Endothelial cell (in vitro differentiated cells): ENCODE measurements at regions not wholly inside any gene's neighbourhood (a gene's known extent, or its start where the extent isn't known, plus 50 kb on each side); places are given as distances from the start of the nearest gene placed in this dataset.

Source experiments
- DNase-seq: peaks from one replicate; pipeline ENCODE4 v3.0.0; 2021; ENCODE audit warnings: low spot score
- H3K27ac Mint-ChIP-seq: one replicate; pipeline ENCODE4 v1.8.0; 2021; ENCODE audit warnings: mixed read lengths, inconsistent platforms; ENCODE audit not compliant: unreplicated experiment
- H3K27me3 Mint-ChIP-seq: one replicate; pipeline ENCODE4 v1.8.0; 2021; ENCODE audit warnings: mild to moderate bottlenecking, moderate library complexity, mixed read lengths, inconsistent platforms; ENCODE audit not compliant: unreplicated experiment
- H3K36me3 Mint-ChIP-seq: one replicate; pipeline ENCODE4 v1.8.0; 2021; ENCODE audit warnings: mild to moderate bottlenecking, low read depth, mixed read lengths, inconsistent platforms; ENCODE audit not compliant: unreplicated experiment
- H3K4me1 Mint-ChIP-seq: one replicate; pipeline ENCODE4 v1.8.0; 2021; ENCODE audit warnings: mild to moderate bottlenecking, mixed read lengths, inconsistent platforms; ENCODE audit not compliant: unreplicated experiment
- H3K4me3 Mint-ChIP-seq: one replicate; pipeline ENCODE4 v1.8.0; 2021; ENCODE audit warnings: mild to moderate bottlenecking, mixed read lengths, inconsistent platforms; ENCODE audit not compliant: unreplicated experiment
- H3K9me3 Mint-ChIP-seq: one replicate; pipeline ENCODE4 v1.8.0; 2021; ENCODE audit warnings: mixed read lengths, inconsistent platforms; ENCODE audit not compliant: unreplicated experiment
- TF ChIP-seq, protein P1 (sequence below): fragments of 200-600 bp; sonication (generic); IDR thresholded peaks from one replicate; pipeline ENCODE4 v1.5.0; 2021; ENCODE audit warnings: antibody characterized with exemption; ENCODE audit not compliant: unreplicated experiment

DNA sequence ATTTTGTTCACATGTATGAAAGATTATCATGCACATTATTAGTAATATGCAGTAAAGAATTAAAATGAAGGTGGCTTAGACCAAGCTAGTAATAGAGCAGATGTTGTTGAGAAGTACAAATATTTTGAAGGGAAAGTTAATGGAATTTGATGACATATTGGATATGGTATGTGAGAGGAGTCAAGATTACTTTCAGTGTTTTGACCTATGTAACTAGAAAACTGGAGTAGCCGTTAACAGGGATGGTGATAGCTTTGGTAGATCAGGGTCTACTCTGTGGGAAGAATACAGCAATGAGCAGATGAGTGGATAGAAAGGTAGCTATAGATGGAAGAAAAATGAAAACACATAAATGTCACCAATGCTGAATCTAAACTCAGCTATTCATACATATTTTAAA, 163.2 kb upstream of the LRRC7 start:
- DNase-seq: no peak
- TF ChIP-seq, protein P1, sequence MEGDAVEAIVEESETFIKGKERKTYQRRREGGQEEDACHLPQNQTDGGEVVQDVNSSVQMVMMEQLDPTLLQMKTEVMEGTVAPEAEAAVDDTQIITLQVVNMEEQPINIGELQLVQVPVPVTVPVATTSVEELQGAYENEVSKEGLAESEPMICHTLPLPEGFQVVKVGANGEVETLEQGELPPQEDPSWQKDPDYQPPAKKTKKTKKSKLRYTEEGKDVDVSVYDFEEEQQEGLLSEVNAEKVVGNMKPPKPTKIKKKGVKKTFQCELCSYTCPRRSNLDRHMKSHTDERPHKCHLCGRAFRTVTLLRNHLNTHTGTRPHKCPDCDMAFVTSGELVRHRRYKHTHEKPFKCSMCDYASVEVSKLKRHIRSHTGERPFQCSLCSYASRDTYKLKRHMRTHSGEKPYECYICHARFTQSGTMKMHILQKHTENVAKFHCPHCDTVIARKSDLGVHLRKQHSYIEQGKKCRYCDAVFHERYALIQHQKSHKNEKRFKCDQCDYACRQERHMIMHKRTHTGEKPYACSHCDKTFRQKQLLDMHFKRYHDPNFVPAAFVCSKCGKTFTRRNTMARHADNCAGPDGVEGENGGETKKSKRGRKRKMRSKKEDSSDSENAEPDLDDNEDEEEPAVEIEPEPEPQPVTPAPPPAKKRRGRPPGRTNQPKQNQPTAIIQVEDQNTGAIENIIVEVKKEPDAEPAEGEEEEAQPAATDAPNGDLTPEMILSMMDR: no peak
- Mint-ChIP-seq H3K36me3 (no peaks in the 10 kb centered on the region), H3K9me3 (no peaks in the 10 kb centered on the region), H3K27me3 (no peaks in the 10 kb centered on the region), H3K4me1 (no peaks in the 10 kb centered on the region), H3K4me3 (no peak overlapping the region), H3K27ac (no peak overlapping the region)

GRCh38 chr1:69406244-69406643, 161.5 kb upstream of the LRRC7 start:
- no peaks in the 10 kb centered on the region for H3K36me3 Mint-ChIP-seq
- no peak for DNase-seq
- H3K4me3 Mint-ChIP-seq: no peak overlapping the region
- no peaks in the 10 kb centered on the region for H3K27me3 Mint-ChIP-seq
- H3K27ac Mint-ChIP-seq: no peak overlapping the region
- H3K9me3 Mint-ChIP-seq: no peaks in the 10 kb centered on the region
- TF ChIP-seq, protein P1: no peak
- H3K4me1 Mint-ChIP-seq: no peaks in the 10 kb centered on the region

GRCh38 chr1:69409731-69410456, 157.8 kb upstream of the LRRC7 start:
- Mint-ChIP-seq H3K27me3 (no peaks in the 10 kb centered on the region), H3K27ac (no peak overlapping the region), H3K4me1 (no peaks in the 10 kb centered on the region), H3K36me3 (no peaks in the 10 kb centered on the region), H3K9me3 (no peaks in the 10 kb centered on the region), H3K4me3 (no peak overlapping the region)
- DNase-seq: no peak
- TF ChIP-seq, protein P1: no peak

DNA sequence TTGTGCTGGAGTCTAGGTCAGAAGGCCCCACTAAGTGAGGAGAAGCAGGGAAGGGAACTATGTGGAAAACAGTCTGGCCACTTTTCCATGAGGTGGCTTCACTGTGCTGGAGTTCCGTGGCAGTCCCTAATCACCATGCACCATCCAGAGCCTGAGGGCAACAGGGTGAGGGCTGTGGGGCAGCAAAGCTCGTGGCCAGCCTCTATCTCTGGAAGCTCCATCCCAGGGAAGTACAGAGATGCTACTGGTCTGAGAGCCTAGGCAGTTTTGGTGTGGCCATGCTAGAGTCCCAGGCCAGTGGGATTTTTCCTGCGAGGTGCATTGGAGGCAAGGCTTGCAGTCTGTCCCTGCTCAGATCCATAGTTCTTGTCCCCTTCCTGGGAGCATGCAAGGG, 157.3 kb upstream of the LRRC7 start:
- no peak for DNase-seq
- no peak overlapping the region for H3K27ac Mint-ChIP-seq
- no peaks in the 10 kb centered on the region for H3K4me1 Mint-ChIP-seq
- TF ChIP-seq, protein P1: no peak
- H3K4me3 Mint-ChIP-seq: no peak overlapping the region
- H3K9me3 Mint-ChIP-seq: no peaks in the 10 kb centered on the region
- H3K27me3 Mint-ChIP-seq: no peaks in the 10 kb centered on the region
- H3K36me3 Mint-ChIP-seq: no peaks in the 10 kb centered on the region

DNA sequence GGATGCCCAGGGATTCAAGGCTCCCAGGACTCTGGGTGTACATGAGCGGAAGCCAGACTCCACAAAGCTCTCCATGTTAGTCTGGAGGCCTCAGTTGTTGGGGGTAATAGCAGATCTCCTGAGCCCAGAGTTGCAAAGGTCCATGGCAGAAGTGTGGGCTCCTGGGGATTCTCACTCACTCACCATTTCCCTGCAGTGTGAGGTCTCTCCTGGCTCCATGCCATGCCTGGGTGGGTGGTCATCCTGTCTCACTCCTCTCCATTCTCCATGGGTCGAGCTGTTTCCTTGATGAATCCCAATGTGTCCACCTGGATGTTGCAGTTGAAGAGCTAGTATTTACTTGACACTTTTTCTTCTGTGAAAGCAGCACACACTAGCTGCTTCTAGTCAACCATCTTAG, 156.8 kb upstream of the LRRC7 start:
- no peaks in the 10 kb centered on the region for H3K36me3 Mint-ChIP-seq
- TF ChIP-seq, protein P1: no peak
- H3K4me3 Mint-ChIP-seq: no peak overlapping the region
- H3K4me1 Mint-ChIP-seq: no peaks in the 10 kb centered on the region
- no peaks in the 10 kb centered on the region for H3K9me3 Mint-ChIP-seq
- H3K27me3 Mint-ChIP-seq: no peaks in the 10 kb centered on the region
- no peak for DNase-seq
- no peak overlapping the region for H3K27ac Mint-ChIP-seq
